Esophagus squamous epithelium (tissue), 5 donors: ENCODE measurements at regions not wholly inside any gene's neighbourhood (a gene's known extent, or its start where the extent isn't known, plus 50 kb on each side); places are given as distances from the start of the nearest gene placed in this dataset.
"Not testable (repeated sequence)": the region's sequence is repeated elsewhere in the genome, so short reads cannot be mapped to it uniquely, and the experiment has no call there.

ENCODE experiments used
- DNase-seq: peaks from one replicate; lab custom pipeline; 2025; lab: John Stamatoyannopoulos, UW
- H3K27ac ChIP-seq, 4 donors: fragments of 200-600 bp; sonication (generic); one replicate each; pipeline ENCODE4 v1.5.1; 2016 to 2019; ENCODE audit warnings: mild to moderate bottlenecking in 1 of 4
- H3K27me3 ChIP-seq, 4 donors: fragments of 200-600 bp; sonication (generic); 1 replicate in 3 of 4; 2 replicates in 1 of 4; pipeline versions ENCODE4 v1.5.1 to v1.6.0; 2017 to 2021; ENCODE audit warnings: antibody characterized with exemption in 1 of 4
- H3K36me3 ChIP-seq, 3 donors: fragments of 200-600 bp; sonication (generic); one replicate each; pipeline ENCODE4 v1.5.1; 2016 to 2019
- H3K4me1 ChIP-seq, 3 donors: fragments of 200-600 bp; sonication (generic); one replicate each; pipeline ENCODE4 v1.5.1; 2017 to 2019
- H3K4me3 ChIP-seq, 4 donors: fragments of 200-600 bp; sonication (generic); 1 replicate in 3 of 4; 2 replicates in 1 of 4; pipeline ENCODE4 v1.5.1; 2016 to 2019; ENCODE audit warnings: mild to moderate bottlenecking in 2 of 4, moderate library complexity in 1 of 4
- H3K9me3 ChIP-seq, 3 donors: fragments of 200-600 bp; sonication (generic); one replicate each; pipeline ENCODE4 v1.5.1; 2016 to 2019
- CTCF ChIP-seq, 6 experiments: fragments of 450-650 bp in 4 of 6; fragments of 200-600 bp in 2 of 6; sonication (generic) in 2 of 6; IDR thresholded peaks; one replicate each; pipeline ENCODE4 v1.5.1; 2016 to 2019; ENCODE audit warnings: antibody characterized with exemption in 6 of 6, mild to moderate bottlenecking in 4 of 6, moderate library complexity in 4 of 6
- POLR2A ChIP-seq, 4 donors: fragments of 450-650 bp; IDR thresholded peaks; one replicate each; pipeline ENCODE4 v1.6.1; 2017; ENCODE audit warnings: antibody characterized with exemption in 4 of 4, mild to moderate bottlenecking in 4 of 4, moderate library complexity in 3 of 4
- WGBS, 2 donors: methylation state at CpG; one replicate each; pipeline ENCODE4 v1.1.5; 2018; 5-methylcytosine and 5-hydroxymethylcytosine counted together
- intact Hi-C: fragments of 100-400 bp; cut with DNase I; formaldehyde crosslinking; loops from one replicate; pipeline ENCODE4 v1.15.0; 2022
- donor health status: DM: yes; HTN: yes; CAD: no.

DNA sequence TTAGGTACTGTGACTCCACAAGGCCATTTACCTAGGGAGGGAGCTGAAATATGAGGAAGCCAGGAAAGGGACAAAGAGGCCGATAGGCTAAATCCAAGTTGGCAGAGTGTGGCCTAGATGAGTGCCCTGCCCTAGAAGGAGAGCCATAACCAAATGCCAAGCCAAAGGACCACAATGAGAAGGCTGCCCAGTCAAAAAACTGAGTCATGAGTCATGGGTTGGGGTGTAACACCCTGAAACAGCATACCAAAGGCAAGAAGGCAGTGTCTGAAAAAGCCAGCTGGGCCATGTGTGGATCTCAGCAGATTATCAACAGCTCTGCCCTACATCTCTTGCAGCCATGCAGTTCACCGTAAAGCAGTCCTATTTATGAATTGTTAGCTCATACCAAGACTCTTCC, 171.7 kb downstream of the PHLDA1 start:
- peak overlapping the region; percentile 22 to 55 (median 35) for H3K27ac ChIP-seq
- H3K36me3 ChIP-seq: no peaks in the 10 kb centered on the region
- H3K27me3 ChIP-seq: no peaks in the 10 kb centered on the region
- no peak for TF ChIP-seq CTCF (IDR thresholded peaks at IDR 0.05)
- TF ChIP-seq POLR2A (IDR thresholded peaks at IDR 0.05): no peak
- no peak overlapping the region for H3K4me3 ChIP-seq
- no peak for DNase-seq
- H3K4me1 ChIP-seq: peaks cover 0 to 49% (median 15%) of the 10 kb centered on the region in 3 donors
- WGBS, 2 donors: 19 to 37% methylated on average over 2 of the region's 2 CpGs
- intact Hi-C loops: no loop called here
- no peaks in the 10 kb centered on the region for H3K9me3 ChIP-seq

DNA sequence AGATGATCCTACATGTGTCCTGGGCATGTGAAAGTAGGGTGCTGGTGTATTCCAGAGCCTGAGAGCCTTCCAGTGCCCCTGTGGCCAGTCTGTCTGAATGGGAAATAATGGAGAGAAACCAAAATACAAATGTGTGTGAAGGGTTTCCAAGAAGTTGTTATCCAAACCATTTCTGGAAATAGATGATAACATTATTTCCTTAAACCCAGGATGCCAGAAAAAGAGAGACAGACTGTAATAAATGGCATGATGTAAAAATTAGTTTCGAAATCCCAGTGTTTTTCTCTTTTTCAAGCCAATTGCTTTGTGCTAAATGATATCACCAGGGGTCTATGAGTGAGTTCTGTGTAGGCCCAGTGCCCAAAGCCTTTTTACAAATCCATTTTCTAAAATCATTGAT, 175.3 kb downstream of the PHLDA1 start:
- Histone ChIP-seq H3K4me3 (no peak overlapping the region), H3K27ac (peak overlapping the region in 1 of 4 donors; percentile 39), H3K9me3 (no peaks in the 10 kb centered on the region), H3K4me1 (peaks cover 13 to 52% (median 26%) of the 10 kb centered on the region in 3 donors), H3K36me3 (no peaks in the 10 kb centered on the region), H3K27me3 (no peaks in the 10 kb centered on the region)
- no peak for TF ChIP-seq CTCF (IDR thresholded peaks at IDR 0.05)
- no peak for TF ChIP-seq POLR2A (IDR thresholded peaks at IDR 0.05)
- 64 to 68% methylated on average over 1 of the region's 1 CpG for WGBS, 2 donors
- DNase-seq: no peak
- intact Hi-C loops: no loop called here

- no peak for TF ChIP-seq CTCF (IDR thresholded peaks at IDR 0.05)
- no peak for TF ChIP-seq POLR2A (IDR thresholded peaks at IDR 0.05)
- intact Hi-C loops: no loop called here
- no peak overlapping the region for H3K4me3 ChIP-seq
- DNase-seq: no peak
- peaks cover 17 to 61% (median 35%) of the 10 kb centered on the region in 3 donors for H3K4me1 ChIP-seq
- 89 to 92% methylated on average over 2 of the region's 2 CpGs for whole genome bisulfite sequencing, 2 donors
- H3K27ac ChIP-seq: no peak overlapping the region
- no peaks in the 10 kb centered on the region for H3K27me3 ChIP-seq
- no peaks in the 10 kb centered on the region for H3K9me3 ChIP-seq
- no peaks in the 10 kb centered on the region for H3K36me3 ChIP-seq
Observed at GRCh38 chr12:75855360-75855759, 176.2 kb downstream of the PHLDA1 start.

- Histone ChIP-seq H3K27ac (no peak overlapping the region), H3K36me3 (no peaks in the 10 kb centered on the region), H3K4me3 (no peak overlapping the region), H3K9me3 (no peaks in the 10 kb centered on the region), H3K4me1 (peaks cover 17 to 62% (median 29%) of the 10 kb centered on the region in 3 donors), H3K27me3 (no peaks in the 10 kb centered on the region)
- intact Hi-C loops: no loop called here
- no peak for DNase-seq
- 39 to 42% methylated on average over 4 of the region's 4 CpGs for WGBS, 2 donors
- no peak for TF ChIP-seq POLR2A (IDR thresholded peaks at IDR 0.05)
- TF ChIP-seq CTCF (IDR thresholded peaks at IDR 0.05): no peak
Observed at GRCh38 chr12:75854681-75855309, 176.8 kb downstream of the PHLDA1 start.

DNA sequence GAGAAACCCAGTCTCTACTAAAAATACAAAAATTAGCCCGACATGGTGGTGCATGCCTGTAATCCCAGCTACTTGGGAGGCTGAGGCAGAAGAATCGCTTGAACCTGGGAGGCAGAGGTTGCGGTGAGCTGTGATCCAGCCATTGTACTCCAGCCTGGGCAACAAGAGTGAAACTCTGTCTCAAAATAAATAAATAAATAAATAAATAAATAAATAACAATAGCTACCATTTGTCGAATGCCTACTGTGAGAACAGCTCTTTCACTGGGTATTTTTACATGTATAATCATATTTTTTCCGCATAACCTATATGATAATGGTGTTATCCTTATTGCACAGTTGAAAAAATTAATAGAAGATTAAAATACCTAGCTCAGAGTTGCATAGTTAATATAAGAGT, 177.4 kb downstream of the PHLDA1 start:
- intact Hi-C loops, H3K36me3 ChIP-seq, H3K4me3 ChIP-seq, H3K9me3 ChIP-seq, H3K27ac ChIP-seq, DNase-seq, H3K27me3 ChIP-seq: not testable (repeated sequence)
- 96 to 97% methylated on average over 5 of the region's 5 CpGs for WGBS, 2 donors
- peaks cover 17 to 62% (median 32%) of the 10 kb centered on the region in 3 donors for H3K4me1 ChIP-seq
